T-helper 2 cell treated with Interferon-gamma antibody and Interleukin-4, amounts not matched to agents 100 ng/mL and 5 ng/mL, for 36 hours (primary cell): ENCODE measurements at regions not wholly inside any gene's neighbourhood (a gene's known extent, or its start where the extent isn't known, plus 50 kb on each side); places are given as distances from the start of the nearest gene placed in this dataset.

ENCODE experiments used
- intact Hi-C: fragments of 100-400 bp; cut with micrococcal nuclease; formaldehyde crosslinking; loops from one replicate; pipeline ENCODE4 v1.15.1; 2023

GRCh38 chr2:30046979-30047378, 99.8 kb upstream of the YPEL5 start:
- intact Hi-C loops = no loop called here

DNA sequence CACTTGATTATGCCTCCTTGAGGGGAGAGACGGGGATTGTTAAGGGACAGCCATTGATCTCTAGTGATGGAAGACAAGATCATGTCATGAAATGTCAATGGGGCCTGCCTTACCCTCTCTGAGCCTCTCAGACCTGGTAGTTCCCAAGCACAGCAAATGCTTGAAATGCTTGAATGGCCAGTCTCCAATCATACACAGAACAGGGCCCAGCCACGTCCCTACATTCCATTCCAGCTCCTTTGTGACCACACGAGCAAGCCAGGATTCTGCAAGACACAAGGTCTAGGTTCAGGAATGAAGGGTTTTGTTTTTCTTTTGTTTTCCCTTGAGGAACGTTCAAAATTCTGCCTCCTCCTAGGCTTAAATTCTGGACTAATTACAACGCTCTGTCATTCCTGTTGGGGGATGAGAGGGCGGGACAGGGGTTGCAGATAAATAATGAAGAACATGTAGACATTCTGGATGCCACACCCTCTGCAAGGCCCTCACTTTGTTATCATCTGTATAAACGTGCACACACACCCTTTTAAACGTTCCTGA, 98.1 kb upstream of the YPEL5 start:
- intact Hi-C loops = no loop called here

DNA sequence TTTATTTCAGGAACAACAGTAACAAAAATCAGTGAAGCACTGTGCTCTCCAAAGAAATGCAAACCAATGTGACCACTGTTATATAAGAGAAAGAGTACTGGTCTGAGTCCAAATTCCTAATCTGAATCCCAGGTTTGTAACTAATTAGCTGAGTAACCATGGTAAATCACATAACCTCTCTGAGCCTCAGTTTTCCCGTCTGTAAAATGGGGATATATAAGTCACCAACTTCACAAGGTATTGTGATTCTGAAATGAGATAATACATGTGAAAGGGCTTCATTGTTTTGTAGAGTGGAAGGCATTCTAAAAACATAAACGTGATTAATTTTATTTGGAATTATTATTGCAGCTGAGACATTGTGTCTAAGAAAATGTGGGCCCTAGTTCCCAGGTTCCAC, 91.3 kb upstream of the YPEL5 start:
- intact Hi-C loops = no loop called here

GRCh38 chr2:30060562-30060961, 86.2 kb upstream of the YPEL5 start:
- intact Hi-C loops = no loop called here

DNA sequence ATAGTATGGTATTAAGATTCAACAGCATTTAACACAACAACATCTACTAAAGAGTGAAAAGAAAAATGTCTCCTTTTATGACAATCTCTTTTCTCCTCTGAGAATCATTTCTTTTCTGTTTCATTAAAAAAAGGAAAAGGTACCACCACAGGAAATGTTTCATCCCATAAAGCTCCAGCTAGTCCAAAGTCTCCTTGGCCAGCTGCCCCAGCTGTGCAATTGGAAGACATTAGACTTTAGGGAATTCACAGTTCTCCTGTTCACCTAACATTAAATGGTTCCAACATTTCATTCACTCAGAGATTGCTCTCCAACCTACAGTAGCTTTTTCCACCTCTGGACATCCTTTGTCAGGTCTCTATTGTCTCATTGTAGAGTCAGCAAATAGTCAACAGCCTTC, 78.7 kb upstream of the YPEL5 start:
- intact Hi-C loops = no loop called here

- intact Hi-C loops = loop anchor here (1.0 to 10.0 kb wide), 2 partner anchors 149 to 768 kb away; no protein-coding TSS in a partner anchor
Observed at GRCh38 chr2:30072250-30072842, 74.5 kb upstream of the YPEL5 start.

DNA sequence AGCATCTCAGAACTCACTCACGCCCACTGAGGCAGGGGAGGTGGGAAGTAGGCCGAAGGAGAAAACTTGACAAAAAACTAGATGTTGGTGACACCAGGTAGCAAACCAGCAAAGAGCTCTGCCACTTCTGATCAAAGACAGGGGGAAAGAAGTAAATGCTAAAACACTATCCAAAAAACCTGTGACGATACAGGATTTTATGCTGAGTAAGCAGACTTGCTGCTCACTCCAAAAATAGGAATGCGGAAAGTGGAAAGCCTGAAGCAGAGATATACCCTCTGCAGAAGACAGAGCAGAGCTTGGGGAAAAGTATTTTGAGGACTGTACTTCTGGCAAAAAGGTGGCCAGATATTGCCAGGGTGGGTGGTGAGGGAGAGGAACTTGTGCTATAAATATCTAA, 73.3 kb upstream of the YPEL5 start:
- intact Hi-C loops = loop anchor here (10.0 kb wide), 1 partner anchor 769 kb away; no protein-coding TSS in a partner anchor

- intact Hi-C loops = loop anchor here (10.0 kb wide), 1 partner anchor 769 kb away; no protein-coding TSS in a partner anchor
Observed at GRCh38 chr2:30074023-30074422, 72.8 kb upstream of the YPEL5 start.

GRCh38 chr2:30078521-30078920, 68.3 kb upstream of the YPEL5 start:
- intact Hi-C loops = loop anchor here (10.0 kb wide), 1 partner anchor 774 kb away; no protein-coding TSS in a partner anchor

DNA sequence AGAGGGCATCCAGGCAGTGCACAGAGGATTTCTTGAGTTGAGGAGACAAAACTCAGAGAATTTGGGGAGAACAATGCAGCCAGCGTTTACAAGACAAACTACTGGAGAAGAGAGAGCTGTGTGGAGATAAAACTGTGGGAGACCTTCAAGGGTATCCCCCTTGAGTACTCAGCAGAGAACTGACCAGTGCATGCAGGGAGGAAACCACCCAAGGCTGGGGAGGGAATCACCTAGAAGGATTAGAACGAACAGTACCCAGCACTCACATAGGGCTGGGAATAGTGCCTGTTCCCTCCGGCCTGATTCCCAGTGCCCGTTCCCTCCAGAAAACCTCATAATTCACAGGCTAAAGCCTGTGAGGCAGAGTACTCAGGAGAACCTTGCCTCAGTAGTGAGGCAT, 61.9 kb upstream of the YPEL5 start:
- intact Hi-C loops = no loop called here

GRCh38 chr2:30089171-30089570, 57.6 kb upstream of the YPEL5 start:
- intact Hi-C loops = no loop called here

DNA sequence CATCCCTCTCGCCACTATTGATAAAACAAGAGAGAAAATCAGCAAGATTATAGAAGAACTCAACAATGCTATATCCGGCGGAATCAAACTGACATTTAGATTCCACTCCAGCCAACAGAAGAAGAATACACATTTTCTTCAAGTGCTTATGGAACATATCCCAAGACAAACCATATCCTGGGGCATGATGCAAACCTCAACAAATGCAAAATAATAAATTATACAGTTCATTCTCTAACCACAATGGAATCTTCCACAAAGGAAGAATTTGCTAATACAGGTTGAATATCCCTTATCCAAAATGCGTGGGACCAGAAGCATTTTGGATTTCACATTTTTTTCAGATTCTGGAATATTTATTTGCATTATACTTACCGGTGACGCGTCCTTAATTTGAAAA, 51.4 kb upstream of the YPEL5 start:
- intact Hi-C loops = no loop called here

- intact Hi-C loops = no loop called here
Observed at GRCh38 chr2:30096451-30096850, 50.4 kb upstream of the YPEL5 start.
